Neural progenitor cell (in vitro differentiated cells): ENCODE measurements at regions not wholly inside any gene's neighbourhood (a gene's known extent, or its start where the extent isn't known, plus 50 kb on each side); places are given as distances from the start of the nearest gene placed in this dataset.
A peak's percentile ranks its signal among the peaks of the same experiment; 100 is the strongest.

ENCODE experiments used
- DNase-seq: peaks from one replicate; pipeline ENCODE4 v3.0.0-alpha.2; 2016; ENCODE audit warnings: low spot score
- H2AFZ ChIP-seq: fragments of 200-600 bp; sonication (generic); replicated peaks from 2 replicates; pipeline ENCODE4 v1.6.1; 2016; ENCODE audit warnings: antibody characterized with exemption
- H3F3A ChIP-seq: fragments of 200-600 bp; sonication (generic); 2 replicates; pipeline ENCODE4 v1.6.1; 2016; ENCODE audit warnings: antibody characterized with exemption, low read depth
- H3K27ac ChIP-seq: fragments of 200-600 bp; sonication (generic); 2 replicates; pipeline ENCODE4 v1.5.1; 2016; ENCODE audit warnings: mild to moderate bottlenecking
- H3K27me3 ChIP-seq: fragments of 200-600 bp; sonication (generic); 2 replicates; pipeline ENCODE4 v1.6.1; 2016; ENCODE audit warnings: mild to moderate bottlenecking, moderate library complexity
- H3K36me3 ChIP-seq: fragments of 200-600 bp; sonication (generic); 2 replicates; pipeline ENCODE4 v1.5.1; 2016
- H3K4me1 ChIP-seq: fragments of 200-600 bp; sonication (generic); 2 replicates; pipeline ENCODE4 v1.6.1; 2016; ENCODE audit warnings: mixed run types
- H3K4me2 ChIP-seq: fragments of 200-600 bp; sonication (generic); 2 replicates; pipeline ENCODE4 v1.6.1; 2016
- H3K4me3 ChIP-seq: fragments of 200-600 bp; sonication (generic); 2 replicates; pipeline ENCODE4 v1.5.1; 2016
- H3K79me2 ChIP-seq: fragments of 200-600 bp; sonication (generic); 2 replicates; pipeline ENCODE4 v1.6.1; 2016; ENCODE audit warnings: low read depth
- H3K9ac ChIP-seq: fragments of 200-600 bp; sonication (generic); 2 replicates; pipeline ENCODE4 v1.6.1; 2016
- H3K9me3 ChIP-seq: fragments of 200-600 bp; sonication (generic); 2 replicates; pipeline ENCODE4 v1.5.1; 2016; ENCODE audit warnings: low read depth
- H4K20me1 ChIP-seq: fragments of 200-600 bp; sonication (generic); 2 replicates; pipeline ENCODE4 v1.6.1; 2016; ENCODE audit warnings: low read depth
- H3K27ac Mint-ChIP-seq: 3 replicates; pipeline ENCODE4 v1.8.0; 2021; ENCODE audit warnings: mixed read lengths
- H3K27me3 Mint-ChIP-seq: 2 replicates; pipeline ENCODE4 v1.8.0; 2022; ENCODE audit warnings: low read depth, mild to moderate bottlenecking, inconsistent platforms, moderate library complexity, mixed read lengths; ENCODE audit not compliant: insufficient read depth
- H3K36me3 Mint-ChIP-seq: 3 replicates; pipeline ENCODE4 v1.8.0; 2021; ENCODE audit warnings: mixed read lengths
- H3K4me1 Mint-ChIP-seq: 3 replicates; pipeline ENCODE4 v1.8.0; 2021; ENCODE audit warnings: mixed read lengths
- H3K4me3 Mint-ChIP-seq: 3 replicates; pipeline ENCODE4 v1.8.0; 2021; ENCODE audit warnings: mild to moderate bottlenecking, moderate library complexity, mixed read lengths
- H3K9me3 Mint-ChIP-seq: 3 replicates; pipeline ENCODE4 v1.8.0; 2020; ENCODE audit warnings: mixed read lengths
- CTCF ChIP-seq: fragments of 200-600 bp; sonication (generic); IDR thresholded peaks from 2 replicates; pipeline ENCODE4 v1.5.1; 2017; ENCODE audit warnings: antibody characterized with exemption, mild to moderate bottlenecking
- EZH2 ChIP-seq: fragments of 200-600 bp; sonication (generic); IDR thresholded peaks from 2 replicates; pipeline ENCODE4 v1.6.1; 2017; ENCODE audit warnings: antibody characterized with exemption, mild to moderate bottlenecking, moderate library complexity
- EZH2phosphoT487 ChIP-seq: fragments of 200-600 bp; sonication (generic); IDR thresholded peaks from 2 replicates; pipeline ENCODE4 v1.6.1; 2017; ENCODE audit warnings: antibody characterized with exemption

GRCh38 chr7:142439739-142440138 lies 181.9 kb upstream of the PRSS58 start:
- no peak overlapping the region for H3K4me2 ChIP-seq

GRCh38 chr7:142438923-142439515 lies 181.2 kb upstream of the PRSS58 start:
- no peak for DNase-seq
- TF ChIP-seq EZH2: no peak
- TF ChIP-seq CTCF: no peak
- no peak for TF ChIP-seq EZH2phosphoT487
- H3K4me1 ChIP-seq: no peaks in the 10 kb centered on the region
- no peaks in the 10 kb centered on the region for H3K79me2 ChIP-seq
- Mint-ChIP-seq H3K4me3 (no peak overlapping the region), H3K27me3 (peaks cover 5% of the 10 kb centered on the region), H3K27ac (no peak overlapping the region), H3K36me3 (no peaks in the 10 kb centered on the region), H3K9me3 (peaks cover 4% of the 10 kb centered on the region), H3K4me1 (peaks cover 9% of the 10 kb centered on the region)
- no peaks in the 10 kb centered on the region for H3F3A ChIP-seq
- H3K9me3 ChIP-seq: no peaks in the 10 kb centered on the region
- H3K4me2 ChIP-seq: no peak overlapping the region
- no peaks in the 10 kb centered on the region for H3K36me3 ChIP-seq
- H3K4me3 ChIP-seq: no peak overlapping the region
- no peaks in the 10 kb centered on the region for H3K27me3 ChIP-seq
- H3K9ac ChIP-seq: no peak overlapping the region
- H2AFZ ChIP-seq: no peak overlapping the region
- no peaks in the 10 kb centered on the region for H4K20me1 ChIP-seq
- no peak overlapping the region for H3K27ac ChIP-seq

More at GRCh38 chr7:142439739-142440138, 181.9 kb upstream of the PRSS58 start:
- Histone ChIP-seq H3K9ac (no peak overlapping the region), H3K36me3 (no peaks in the 10 kb centered on the region), H3F3A (no peaks in the 10 kb centered on the region), H3K4me1 (no peaks in the 10 kb centered on the region), H4K20me1 (no peaks in the 10 kb centered on the region), H2AFZ (no peak overlapping the region), H3K4me3 (no peak overlapping the region), H3K27me3 (no peaks in the 10 kb centered on the region), H3K9me3 (no peaks in the 10 kb centered on the region), H3K79me2 (no peaks in the 10 kb centered on the region), H3K27ac (no peak overlapping the region)
- no peak for DNase-seq
- Mint-ChIP-seq H3K27me3 (peaks cover 5% of the 10 kb centered on the region), H3K4me1 (peaks cover 11% of the 10 kb centered on the region), H3K9me3 (peaks cover 4% of the 10 kb centered on the region), H3K27ac (peak overlapping the region; percentile 23), H3K36me3 (no peaks in the 10 kb centered on the region), H3K4me3 (no peak overlapping the region)
- TF ChIP-seq CTCF (no peak), EZH2phosphoT487 (no peak), EZH2 (no peak)

GRCh38 chr7:142438235-142438922 lies 180.5 kb upstream of the PRSS58 start:
- Histone ChIP-seq H3K27me3 (no peaks in the 10 kb centered on the region), H2AFZ (no peak overlapping the region), H3K9me3 (no peaks in the 10 kb centered on the region), H3K4me1 (no peaks in the 10 kb centered on the region), H3K27ac (no peak overlapping the region), H3K9ac (no peak overlapping the region), H4K20me1 (no peaks in the 10 kb centered on the region), H3K4me3 (no peak overlapping the region), H3K79me2 (no peaks in the 10 kb centered on the region), H3K36me3 (no peaks in the 10 kb centered on the region), H3K4me2 (no peak overlapping the region), H3F3A (no peaks in the 10 kb centered on the region)
- no peak overlapping the region for H3K4me3 Mint-ChIP-seq
- H3K27me3 Mint-ChIP-seq: peaks cover 5% of the 10 kb centered on the region
- TF ChIP-seq EZH2: no peak
- TF ChIP-seq CTCF: peak; percentile 83
- peak; percentile 77 for DNase-seq
- peaks cover 9% of the 10 kb centered on the region for H3K4me1 Mint-ChIP-seq
- no peak overlapping the region for H3K27ac Mint-ChIP-seq
- no peaks in the 10 kb centered on the region for H3K36me3 Mint-ChIP-seq
- H3K9me3 Mint-ChIP-seq: peaks cover 4% of the 10 kb centered on the region
